ENCODE measurements at regions not wholly inside any gene's neighbourhood (a gene's known extent, or its start where the extent isn't known, plus 50 kb on each side); places are given as distances from the start of the nearest gene placed in this dataset.

DNA sequence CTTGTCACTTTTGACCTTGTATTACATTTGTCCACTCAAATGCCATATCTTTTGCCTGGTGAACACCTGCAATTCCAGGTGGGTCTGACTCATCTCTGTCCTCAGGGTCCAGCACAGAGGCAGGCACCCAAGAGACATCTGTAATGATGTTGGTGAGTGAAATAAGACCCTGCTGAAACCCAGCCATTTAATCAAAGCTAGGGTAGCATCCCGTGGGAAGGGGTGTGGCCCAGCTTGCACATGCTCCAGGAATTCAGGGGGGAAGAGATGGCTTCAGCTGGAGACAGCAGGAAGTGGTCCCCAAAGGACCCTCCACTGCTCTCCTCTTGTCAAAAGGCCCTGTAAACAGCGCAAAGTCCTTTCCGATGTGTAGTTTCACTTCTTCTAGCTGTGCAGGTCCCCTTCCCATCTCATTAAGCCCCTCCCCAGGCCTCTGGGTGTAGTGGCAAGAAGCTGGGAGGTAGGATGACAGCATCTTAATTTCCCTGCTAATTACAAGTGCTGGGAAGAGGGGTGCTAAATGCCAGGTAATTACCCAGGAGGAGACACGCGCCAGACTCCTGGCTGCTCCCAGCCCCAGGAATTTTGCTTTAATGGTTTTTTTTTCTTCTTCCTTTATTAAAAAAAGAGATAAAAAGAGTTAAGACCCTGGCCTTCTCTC lies 54.4 kb upstream of the TRABD2B start:
- DNase-seq: no peak

DNA sequence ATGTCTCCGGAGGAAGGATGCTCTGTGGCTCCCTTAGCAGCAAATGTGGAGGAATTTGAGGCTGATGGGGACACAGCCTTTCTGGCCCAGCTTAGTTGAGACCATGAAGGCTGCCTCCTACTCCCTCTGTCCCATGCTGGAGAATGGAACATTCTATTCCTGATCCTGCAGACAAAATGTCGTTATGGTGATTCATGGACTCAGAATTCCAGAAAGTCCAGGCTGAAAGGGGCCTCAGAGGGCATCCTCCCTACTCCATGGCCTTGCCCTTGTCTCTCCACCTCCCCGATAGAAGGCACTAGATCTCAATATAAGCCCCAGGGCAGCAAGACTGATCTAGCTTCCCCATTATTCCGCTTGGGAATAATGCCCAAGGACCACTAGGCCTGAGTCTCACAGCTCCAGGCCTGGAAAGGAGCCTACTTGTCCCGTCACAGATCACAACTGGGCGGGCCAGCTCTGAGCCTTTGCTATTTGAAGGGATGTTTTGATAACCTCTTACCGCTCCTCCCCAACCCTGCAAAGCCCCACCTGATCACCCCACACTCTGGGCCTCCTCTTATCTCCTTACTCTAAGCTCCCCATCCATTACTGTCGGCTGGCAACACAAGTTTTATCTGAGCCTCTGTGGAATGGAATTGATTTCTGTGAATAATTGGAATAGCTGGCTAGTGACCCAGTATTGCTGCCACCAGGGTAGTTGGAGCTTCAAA lies 52.8 kb upstream of the TRABD2B start:
- DNase-seq: no peak

DNA sequence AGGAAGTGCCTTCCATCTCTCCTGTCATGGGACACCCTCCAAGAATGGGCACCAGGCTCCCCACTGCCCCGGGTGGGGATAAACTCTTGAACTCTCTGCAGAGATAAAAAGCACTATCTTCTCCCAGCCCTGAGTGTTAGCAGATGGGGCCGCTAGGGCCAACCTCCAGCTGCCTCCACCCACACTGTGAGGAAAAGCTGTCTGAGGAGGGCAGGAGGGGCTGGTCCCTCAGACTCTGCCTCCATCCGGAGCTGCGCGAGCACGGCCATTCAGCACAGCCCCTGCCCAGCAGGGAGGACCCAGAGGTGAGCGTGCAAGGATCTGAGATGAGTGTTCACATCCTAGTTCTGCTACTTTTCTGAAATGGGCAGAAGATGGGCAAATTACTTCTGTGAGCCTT lies 51.8 kb upstream of the TRABD2B start:
- DNase-seq: no peak

DNA sequence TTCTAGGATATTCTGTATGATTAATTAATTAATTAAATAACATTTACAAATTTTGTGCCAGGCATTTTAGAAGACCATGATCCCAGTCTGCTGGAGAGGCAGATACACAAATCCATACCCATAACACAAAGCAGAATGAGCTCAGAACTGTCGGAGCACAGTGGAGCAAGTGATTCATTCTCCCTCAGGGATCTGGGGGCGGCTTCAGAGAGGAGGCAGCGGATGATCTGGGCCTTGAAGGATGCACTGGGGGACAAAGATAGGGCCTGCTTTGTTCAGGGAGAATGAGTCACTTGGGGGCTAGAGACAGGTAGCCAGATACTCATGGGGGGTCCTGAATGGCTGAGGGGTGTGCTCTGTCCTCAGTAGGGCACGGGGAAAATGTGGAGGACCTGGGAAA lies 50.9 kb upstream of the TRABD2B start:
- no peak for DNase-seq

DNA sequence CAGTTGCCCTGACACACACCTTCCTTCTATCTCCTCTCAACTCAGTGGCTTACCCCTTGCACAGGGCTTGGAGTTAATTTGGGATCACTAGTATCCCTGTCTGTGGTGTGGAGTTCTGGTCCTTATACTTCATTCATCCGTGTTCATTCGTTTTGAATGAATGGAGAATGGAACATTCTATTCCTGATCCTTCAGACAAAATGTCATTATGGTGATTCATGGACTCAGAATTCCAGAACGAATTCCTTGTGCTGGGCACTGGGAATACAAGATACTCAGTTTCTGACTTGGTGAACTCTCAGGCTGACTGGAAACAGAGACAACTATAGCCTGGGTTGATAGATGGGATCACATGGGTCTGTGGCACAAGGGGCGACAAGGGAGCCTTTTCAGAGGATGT lies 49.9 kb upstream of the TRABD2B start:
- no peak for DNase-seq
